Fibroblast of lung (primary cell): ENCODE measurements at regions not wholly inside any gene's neighbourhood (a gene's known extent, or its start where the extent isn't known, plus 50 kb on each side); places are given as distances from the start of the nearest gene placed in this dataset.

Experiments used
- CTCF ChIP-seq, 2 donors: IDR thresholded peaks in 1 of 2; conservative IDR thresholded peaks in 1 of 2; 1 replicate in 1 of 2; 2 replicates in 1 of 2; pipeline ENCODE4 v1.5.1; 2011 to 2012; ENCODE audit warnings: low read length in 2 of 2, control low read depth in 1 of 2, inconsistent platforms in 1 of 2, low read depth in 1 of 2, mild to moderate bottlenecking in 1 of 2
- EZH2 ChIP-seq: IDR thresholded peaks from 2 replicates; pipeline ENCODE4 v1.5.1; 2012; ENCODE audit warnings: low read length, control low read depth, mild to moderate bottlenecking; ENCODE audit errors: missing control alignments

DNA sequence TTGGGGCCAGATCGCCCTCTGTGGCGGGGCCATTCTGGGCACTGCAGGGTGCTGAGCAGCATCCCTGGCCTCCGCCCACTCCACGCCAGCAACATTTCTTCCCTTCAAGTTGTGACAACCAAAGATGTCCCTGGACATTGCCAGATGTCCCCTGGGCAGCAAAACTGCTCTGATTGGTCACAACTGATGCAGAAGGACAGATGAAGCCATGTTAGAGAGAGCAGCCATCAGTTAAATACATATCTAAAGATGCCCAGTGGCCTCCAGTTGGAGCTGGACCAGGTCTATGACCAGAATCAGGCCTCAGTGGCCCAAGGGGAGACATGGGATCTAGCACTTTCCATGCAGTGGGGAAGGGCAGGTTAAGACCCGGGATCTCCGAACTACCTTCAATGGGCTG, 125.7 kb downstream of the PTPRS start:
- TF ChIP-seq CTCF (conservative IDR thresholded peaks at IDR 0.05 in 1 of 2, IDR thresholded peaks at IDR 0.05 in 1 of 2; ENCODE audit: low read depth in 1 of 2, low read length in 2 of 2) (no peak), EZH2 (no peak)
